ENCODE measurements at regions not wholly inside any gene's neighbourhood (a gene's known extent, or its start where the extent isn't known, plus 50 kb on each side); places are given as distances from the start of the nearest gene placed in this dataset.

DNA sequence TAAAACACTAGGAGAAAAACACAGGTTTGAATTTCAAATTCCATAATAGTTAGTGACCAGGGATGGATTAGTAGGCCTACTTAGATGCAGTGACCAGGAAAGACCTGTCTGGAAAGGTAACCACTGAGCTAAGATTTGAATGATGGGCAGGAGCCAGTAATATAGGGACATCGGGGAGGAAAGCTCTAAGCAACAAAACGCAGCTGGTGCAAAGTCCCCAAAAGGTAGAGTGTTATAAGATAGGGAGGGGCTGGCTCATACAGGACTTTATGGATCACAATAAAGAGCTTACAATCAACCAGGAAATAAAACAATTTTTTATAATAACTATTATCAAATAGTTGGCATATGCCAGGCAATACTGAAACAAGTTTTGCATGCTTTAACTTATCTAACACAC, 849.4 kb downstream of the LRRTM4 start:
- POLR2A ChIA-PET (ENCODE audit: partially characterized antibody): no interaction called here
- Histone ChIP-seq H3K36me3 (ENCODE audit: insufficient read depth, low read length) (no peaks in the 10 kb centered on the region), H3K4me3 (ENCODE audit: low read length in 2 of 2) (no peak overlapping the region), H3K9me3 (ENCODE audit: control insufficient read depth in 1 of 2, low read length in 2 of 2) (no peaks in the 10 kb centered on the region), H3K27ac (ENCODE audit: low read depth, low read length) (no peak overlapping the region), H3K27me3 (ENCODE audit: insufficient read depth, low read length) (no peaks in the 10 kb centered on the region), H3K4me1 (ENCODE audit: insufficient read depth, low read length) (no peaks in the 10 kb centered on the region)
- no peaks in the 10 kb centered on the region for H3K36me3 Mint-ChIP-seq
- no peak overlapping the region for H3K27ac Mint-ChIP-seq
- no peaks in the 10 kb centered on the region for H3K27me3 Mint-ChIP-seq
- intact Hi-C loops (cut with micrococcal nuclease): no loop called here
- CTCF ChIA-PET (ENCODE audit: partially characterized antibody): interaction anchor here (0.7 kb wide), 1 partner anchor 60 kb away, joined by 3 read pairs; no protein-coding TSS in a partner anchor
- DNase-seq: no peak
- no peak overlapping the region for H3K4me3 Mint-ChIP-seq
- no peaks in the 10 kb centered on the region for H3K4me1 Mint-ChIP-seq
- peaks cover 0 to 11% (median 3%) of the 10 kb centered on the region in 8 donors for H3K9me3 Mint-ChIP-seq

DNA sequence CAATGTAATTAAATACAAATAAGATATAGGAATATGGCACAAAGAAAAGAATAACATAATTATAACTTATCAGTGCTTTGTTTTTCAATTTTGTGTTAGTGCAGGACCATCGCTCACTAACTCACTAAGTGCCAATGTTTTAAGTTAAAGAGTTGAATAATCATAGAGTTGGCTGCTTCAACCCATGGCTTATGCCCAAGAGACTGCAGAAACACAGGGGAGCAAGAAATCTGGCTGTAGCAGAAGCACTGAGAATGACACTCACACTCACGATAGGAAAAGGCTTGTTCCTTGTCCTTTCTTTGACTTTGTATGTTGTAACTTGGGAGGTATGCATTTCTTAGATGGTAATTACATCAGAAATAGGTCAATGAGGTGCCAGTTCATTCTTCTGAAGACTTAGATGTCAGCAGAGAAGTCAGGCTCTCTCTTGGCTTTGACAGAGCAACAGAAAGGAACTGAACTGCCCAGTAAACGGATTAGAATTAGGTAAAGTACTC, 852.2 kb downstream of the LRRTM4 start:
- ChIA-PET POLR2A (ENCODE audit: partially characterized antibody) (no interaction called here), CTCF (ENCODE audit: partially characterized antibody) (no interaction called here)
- H3K4me1 Mint-ChIP-seq: no peaks in the 10 kb centered on the region
- no peaks in the 10 kb centered on the region for H3K36me3 Mint-ChIP-seq
- Histone ChIP-seq H3K27me3 (ENCODE audit: insufficient read depth, low read length) (no peaks in the 10 kb centered on the region), H3K36me3 (ENCODE audit: insufficient read depth, low read length) (no peaks in the 10 kb centered on the region), H3K4me1 (ENCODE audit: insufficient read depth, low read length) (no peaks in the 10 kb centered on the region), H3K9me3 (ENCODE audit: control insufficient read depth in 1 of 2, low read length in 2 of 2) (no peaks in the 10 kb centered on the region), H3K4me3 (ENCODE audit: low read length in 2 of 2) (no peak overlapping the region), H3K27ac (ENCODE audit: low read depth, low read length) (no peak overlapping the region)
- DNase-seq: no peak
- H3K9me3 Mint-ChIP-seq: peaks cover 0 to 8% (median under 1%) of the 10 kb centered on the region in 8 donors
- no peaks in the 10 kb centered on the region for H3K27me3 Mint-ChIP-seq
- no peak overlapping the region for H3K27ac Mint-ChIP-seq
- no peak overlapping the region for H3K4me3 Mint-ChIP-seq
- intact Hi-C loops (cut with micrococcal nuclease): no loop called here

DNA sequence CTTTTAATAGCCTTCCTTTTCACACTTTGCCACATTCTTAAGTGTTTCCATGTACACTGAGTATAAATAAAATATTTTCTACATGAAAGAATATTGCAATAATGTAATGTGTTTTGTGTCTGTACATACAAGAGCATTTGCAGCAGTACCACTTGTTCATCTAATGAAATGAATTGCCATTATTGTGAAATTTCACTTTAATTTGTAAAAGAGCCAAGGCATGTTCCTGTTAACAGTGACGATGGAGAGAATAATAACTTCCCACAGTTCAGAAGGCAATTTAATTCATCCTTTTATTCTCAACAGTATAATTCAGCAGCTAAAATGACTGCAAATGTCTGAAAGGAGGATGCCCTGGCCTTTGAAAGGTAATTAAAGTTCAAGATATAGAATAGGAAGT, 853.9 kb downstream of the LRRTM4 start:
- DNase-seq: no peak
- no peak overlapping the region for H3K27ac ChIP-seq (ENCODE audit: low read depth, low read length)
- POLR2A ChIA-PET (ENCODE audit: partially characterized antibody): no interaction called here
- H3K36me3 Mint-ChIP-seq: no peaks in the 10 kb centered on the region
- H3K9me3 Mint-ChIP-seq: peaks cover 0 to 11% (median 2%) of the 10 kb centered on the region in 8 donors
- H3K27ac Mint-ChIP-seq: no peak overlapping the region
- H3K4me1 ChIP-seq (ENCODE audit: insufficient read depth, low read length): no peaks in the 10 kb centered on the region
- no peak overlapping the region for H3K4me3 ChIP-seq (ENCODE audit: low read length in 2 of 2)
- intact Hi-C loops (cut with micrococcal nuclease): no loop called here
- no peaks in the 10 kb centered on the region for H3K27me3 Mint-ChIP-seq
- no peaks in the 10 kb centered on the region for H3K4me1 Mint-ChIP-seq
- no peaks in the 10 kb centered on the region for H3K9me3 ChIP-seq (ENCODE audit: control insufficient read depth in 1 of 2, low read length in 2 of 2)
- H3K36me3 ChIP-seq (ENCODE audit: insufficient read depth, low read length): no peaks in the 10 kb centered on the region
- CTCF ChIA-PET (ENCODE audit: partially characterized antibody): no interaction called here
- no peak overlapping the region for H3K4me3 Mint-ChIP-seq
- no peaks in the 10 kb centered on the region for H3K27me3 ChIP-seq (ENCODE audit: insufficient read depth, low read length)

DNA sequence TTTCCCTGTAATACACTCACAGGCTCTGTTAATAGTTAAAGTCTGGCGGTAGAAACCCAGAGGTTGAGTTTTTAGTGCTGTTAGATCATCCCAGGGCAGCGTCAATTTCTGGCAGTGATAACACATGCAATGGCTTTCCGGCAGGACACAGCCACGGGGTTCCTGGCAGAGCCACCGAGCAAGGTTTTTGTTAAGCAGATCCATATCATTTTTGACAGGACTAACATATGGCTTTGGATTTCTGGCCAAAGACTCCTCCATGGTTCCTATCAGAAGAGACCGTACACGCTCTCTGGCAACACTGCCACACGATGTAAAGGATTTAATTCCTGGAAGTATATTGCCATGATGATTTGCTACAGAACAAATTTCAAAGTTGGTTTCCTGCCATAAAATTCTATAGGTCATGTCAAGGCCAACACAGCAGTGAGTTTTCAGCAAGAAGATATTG, 854.3 kb downstream of the LRRTM4 start:
- intact Hi-C loops (cut with micrococcal nuclease): no loop called here
- Mint-ChIP-seq H3K4me1 (no peaks in the 10 kb centered on the region), H3K27ac (no peak overlapping the region)

DNA sequence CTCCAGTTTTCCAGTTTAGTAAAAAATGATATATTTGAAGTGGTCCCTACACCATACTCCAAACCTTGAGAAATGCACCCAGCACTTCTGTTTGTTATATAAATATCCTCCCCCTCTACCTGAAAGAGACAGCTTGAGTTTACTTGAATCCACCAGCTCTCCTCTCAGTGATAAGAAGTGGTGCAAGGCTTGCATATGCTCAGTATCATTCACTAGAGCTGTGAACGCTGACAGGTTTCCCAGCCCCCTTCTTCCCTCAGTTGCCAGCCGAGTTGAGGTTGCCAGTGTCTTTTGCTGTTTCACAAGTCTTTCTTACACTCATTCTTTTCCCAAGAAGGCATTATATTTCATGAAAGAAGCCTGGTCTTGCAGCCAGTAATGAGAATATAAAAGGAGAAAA, 880.0 kb downstream of the LRRTM4 start:
- Mint-ChIP-seq H3K27me3 (no peaks in the 10 kb centered on the region), H3K36me3 (no peaks in the 10 kb centered on the region), H3K4me3 (no peak overlapping the region), H3K27ac (no peak overlapping the region), H3K9me3 (peaks cover 0 to 35% (median 17%) of the 10 kb centered on the region in 8 donors), H3K4me1 (no peaks in the 10 kb centered on the region)
- Histone ChIP-seq H3K27me3 (ENCODE audit: insufficient read depth, low read length) (no peaks in the 10 kb centered on the region), H3K4me1 (ENCODE audit: insufficient read depth, low read length) (no peaks in the 10 kb centered on the region), H3K4me3 (ENCODE audit: low read length in 2 of 2) (no peak overlapping the region), H3K9me3 (ENCODE audit: control insufficient read depth in 1 of 2, low read length in 2 of 2) (no peaks in the 10 kb centered on the region), H3K36me3 (ENCODE audit: insufficient read depth, low read length) (no peaks in the 10 kb centered on the region), H3K27ac (ENCODE audit: low read depth, low read length) (no peak overlapping the region)
- POLR2A ChIA-PET (ENCODE audit: partially characterized antibody): no interaction called here
- intact Hi-C loops (cut with micrococcal nuclease): no loop called here
- CTCF ChIA-PET (ENCODE audit: partially characterized antibody): no interaction called here
- DNase-seq: no peak

More for the DNA sequence above, 854.3 kb downstream of the LRRTM4 start:
- H3K27me3 Mint-ChIP-seq: no peaks in the 10 kb centered on the region
- peaks cover 0 to 15% (median 3%) of the 10 kb centered on the region in 8 donors for H3K9me3 Mint-ChIP-seq
- H3K4me1 ChIP-seq (ENCODE audit: insufficient read depth, low read length): no peaks in the 10 kb centered on the region
- no peaks in the 10 kb centered on the region for H3K27me3 ChIP-seq (ENCODE audit: insufficient read depth, low read length)
- no peaks in the 10 kb centered on the region for H3K36me3 Mint-ChIP-seq
- no peak overlapping the region for H3K4me3 Mint-ChIP-seq
- H3K36me3 ChIP-seq (ENCODE audit: insufficient read depth, low read length): no peaks in the 10 kb centered on the region
- no peak overlapping the region for H3K4me3 ChIP-seq (ENCODE audit: low read length in 2 of 2)
- DNase-seq: no peak
- POLR2A ChIA-PET (ENCODE audit: partially characterized antibody): no interaction called here
- CTCF ChIA-PET (ENCODE audit: partially characterized antibody): no interaction called here
- H3K9me3 ChIP-seq (ENCODE audit: control insufficient read depth in 1 of 2, low read length in 2 of 2): no peaks in the 10 kb centered on the region
- no peak overlapping the region for H3K27ac ChIP-seq (ENCODE audit: low read depth, low read length)

DNA sequence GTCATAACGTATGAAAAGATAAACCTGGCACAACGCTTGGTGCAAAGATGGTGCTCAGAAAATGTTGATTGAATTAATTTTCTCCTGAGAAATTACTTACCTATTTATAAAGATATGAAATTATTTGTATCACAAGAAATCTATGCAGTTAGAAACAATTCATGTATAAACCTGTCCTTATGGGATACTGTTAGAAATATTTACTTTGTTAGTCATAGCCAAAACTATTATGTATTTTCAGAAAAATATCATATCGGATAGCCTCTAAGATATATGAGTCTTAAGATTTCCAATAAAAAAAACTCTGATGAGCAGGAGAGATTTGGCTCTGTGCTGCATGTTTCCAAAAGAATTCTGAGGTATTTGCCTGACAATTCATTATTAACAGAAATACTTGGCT, 880.7 kb downstream of the LRRTM4 start:
- no peaks in the 10 kb centered on the region for H3K9me3 ChIP-seq (ENCODE audit: control insufficient read depth in 1 of 2, low read length in 2 of 2)
- H3K4me1 Mint-ChIP-seq: no peaks in the 10 kb centered on the region
- intact Hi-C loops (cut with micrococcal nuclease): no loop called here
- H3K27ac Mint-ChIP-seq: no peak overlapping the region
- H3K27me3 ChIP-seq (ENCODE audit: insufficient read depth, low read length): no peaks in the 10 kb centered on the region
- H3K27me3 Mint-ChIP-seq: no peaks in the 10 kb centered on the region
- no peaks in the 10 kb centered on the region for H3K36me3 ChIP-seq (ENCODE audit: insufficient read depth, low read length)
- H3K36me3 Mint-ChIP-seq: no peaks in the 10 kb centered on the region
- H3K4me1 ChIP-seq (ENCODE audit: insufficient read depth, low read length): no peaks in the 10 kb centered on the region
- H3K9me3 Mint-ChIP-seq: peaks cover 0 to 33% (median 17%) of the 10 kb centered on the region in 8 donors
- DNase-seq: no peak
- H3K27ac ChIP-seq (ENCODE audit: low read depth, low read length): no peak overlapping the region
- POLR2A ChIA-PET (ENCODE audit: partially characterized antibody): no interaction called here
- CTCF ChIA-PET (ENCODE audit: partially characterized antibody): no interaction called here
- H3K4me3 ChIP-seq (ENCODE audit: low read length in 2 of 2): no peak overlapping the region
- no peak overlapping the region for H3K4me3 Mint-ChIP-seq

DNA sequence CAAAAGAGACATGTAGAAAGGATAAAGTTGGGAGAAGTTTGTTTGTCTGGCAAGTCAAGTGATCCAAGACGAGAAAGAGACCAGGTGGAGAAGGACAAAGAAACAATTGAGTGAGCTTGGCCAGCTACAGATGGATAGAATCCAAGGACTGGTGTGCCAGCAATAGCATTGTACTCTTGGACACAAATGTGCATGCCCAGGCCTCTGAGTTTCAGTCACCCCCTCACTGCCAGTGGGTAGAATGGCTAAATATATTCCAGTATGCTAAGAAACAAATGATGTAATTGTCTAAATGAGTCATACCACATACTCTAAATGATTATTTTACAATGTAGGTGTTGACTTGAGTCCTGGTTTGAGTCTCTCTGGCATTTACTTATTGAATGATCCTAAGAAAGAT, 881.3 kb downstream of the LRRTM4 start:
- H3K36me3 ChIP-seq (ENCODE audit: insufficient read depth, low read length): no peaks in the 10 kb centered on the region
- no peaks in the 10 kb centered on the region for H3K36me3 Mint-ChIP-seq
- H3K9me3 ChIP-seq (ENCODE audit: control insufficient read depth in 1 of 2, low read length in 2 of 2): no peaks in the 10 kb centered on the region
- ChIA-PET CTCF (ENCODE audit: partially characterized antibody) (no interaction called here), POLR2A (ENCODE audit: partially characterized antibody) (no interaction called here)
- H3K27ac Mint-ChIP-seq: no peak overlapping the region
- no peaks in the 10 kb centered on the region for H3K27me3 Mint-ChIP-seq
- no peak overlapping the region for H3K4me3 Mint-ChIP-seq
- H3K4me1 Mint-ChIP-seq: no peaks in the 10 kb centered on the region
- intact Hi-C loops (cut with micrococcal nuclease): no loop called here
- H3K9me3 Mint-ChIP-seq: peaks cover 0 to 30% (median 15%) of the 10 kb centered on the region in 8 donors
- H3K4me1 ChIP-seq (ENCODE audit: insufficient read depth, low read length): no peaks in the 10 kb centered on the region
- H3K27me3 ChIP-seq (ENCODE audit: insufficient read depth, low read length): no peaks in the 10 kb centered on the region
- no peak overlapping the region for H3K4me3 ChIP-seq (ENCODE audit: low read length in 2 of 2)
- no peak overlapping the region for H3K27ac ChIP-seq (ENCODE audit: low read depth, low read length)
- no peak for DNase-seq

DNA sequence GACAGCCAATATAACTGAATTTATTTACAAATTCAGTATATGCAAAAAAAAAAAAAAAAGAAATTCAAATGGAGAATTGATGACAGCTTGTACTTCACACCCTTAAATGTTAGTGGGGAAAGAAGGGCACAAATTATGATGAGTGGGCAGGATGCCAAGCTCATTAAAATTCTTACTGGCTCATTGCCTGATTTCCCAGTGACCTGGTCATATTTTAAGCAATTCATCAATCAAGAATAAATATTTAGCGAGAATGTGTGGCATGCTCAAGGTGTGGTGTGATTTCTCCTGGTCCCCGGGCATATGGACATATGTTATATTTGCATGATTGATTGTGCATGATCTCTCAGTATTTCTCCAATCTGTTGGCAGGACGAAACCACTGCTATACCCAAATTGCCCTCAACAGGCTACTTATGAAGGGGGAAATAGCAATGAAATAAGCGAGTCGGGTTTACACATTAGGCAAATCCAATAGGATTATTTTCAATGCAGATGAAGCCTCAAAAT, 883.0 kb downstream of the LRRTM4 start:
- no peaks in the 10 kb centered on the region for H3K27me3 ChIP-seq (ENCODE audit: insufficient read depth, low read length)
- Mint-ChIP-seq H3K4me3 (no peak overlapping the region), H3K27me3 (no peaks in the 10 kb centered on the region), H3K4me1 (no peaks in the 10 kb centered on the region), H3K27ac (no peak overlapping the region), H3K9me3 (peaks cover 0 to 22% (median 7%) of the 10 kb centered on the region in 8 donors), H3K36me3 (no peaks in the 10 kb centered on the region)
- H3K27ac ChIP-seq (ENCODE audit: low read depth, low read length): no peak overlapping the region
- no peaks in the 10 kb centered on the region for H3K4me1 ChIP-seq (ENCODE audit: insufficient read depth, low read length)
- CTCF ChIA-PET (ENCODE audit: partially characterized antibody): interaction anchor here (0.7 kb wide), 1 partner anchor 14 kb away, joined by 3 read pairs; no protein-coding TSS in a partner anchor
- intact Hi-C loops (cut with micrococcal nuclease): no loop called here
- POLR2A ChIA-PET (ENCODE audit: partially characterized antibody): no interaction called here
- H3K36me3 ChIP-seq (ENCODE audit: insufficient read depth, low read length): no peaks in the 10 kb centered on the region
- no peak for DNase-seq
- H3K9me3 ChIP-seq (ENCODE audit: control insufficient read depth in 1 of 2, low read length in 2 of 2): no peaks in the 10 kb centered on the region
- no peak overlapping the region for H3K4me3 ChIP-seq (ENCODE audit: low read length in 2 of 2)
